Stimulated activated CD4-positive, alpha-beta T cell treated with anti-CD3 and anti-CD28 coated beads, Interleukin-15, amount 100 ng/mL, for 1 hour (primary cell): ENCODE measurements at regions not wholly inside any gene's neighbourhood (a gene's known extent, or its start where the extent isn't known, plus 50 kb on each side); places are given as distances from the start of the nearest gene placed in this dataset.

Source experiments
- DNase-seq, 2 donors: peaks; one replicate each; pipeline ENCODE4 v3.0.0-alpha.2; 2020; ENCODE audit warnings: low read depth in 1 of 2, low spot score in 1 of 2

GRCh38 chr5:117457656-117458055 lies 883.0 kb upstream of the SEMA6A start:
- DNase-seq, result no peak

DNA sequence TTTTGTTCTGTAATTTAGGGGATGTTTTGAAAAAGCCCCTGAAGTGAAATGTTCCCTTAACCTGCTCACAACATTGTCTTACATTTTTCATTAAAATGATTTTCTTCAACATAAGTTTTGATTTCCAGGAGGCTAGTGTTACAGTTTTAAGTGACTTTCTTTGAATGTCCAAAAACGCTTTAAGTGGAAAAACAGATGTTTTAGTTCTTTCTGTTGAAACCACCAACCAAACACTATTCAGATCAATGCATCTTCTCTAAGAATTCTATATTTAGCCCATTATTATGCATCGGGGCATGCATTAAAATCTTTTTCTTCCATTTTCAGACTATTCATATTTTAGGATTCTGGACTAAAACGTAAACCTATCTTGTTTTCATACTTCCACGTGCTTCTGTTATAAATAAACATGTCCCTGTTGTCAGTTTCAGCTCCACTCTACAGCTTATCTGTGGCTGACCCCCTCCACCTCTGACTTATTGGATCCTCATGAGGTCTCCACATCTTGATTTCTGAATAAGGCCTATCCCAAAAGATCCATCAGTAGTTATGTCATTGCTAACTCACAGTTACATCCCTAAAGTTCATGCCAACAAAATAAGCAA lies 882.3 kb upstream of the SEMA6A start:
- no peak for DNase-seq

GRCh38 chr5:117455236-117456233 lies 880.9 kb upstream of the SEMA6A start:
- DNase-seq, result no peak

- peak; percentile 2 to 8 for DNase-seq
Measured at GRCh38 chr5:117454716-117455212, 880.1 kb upstream of the SEMA6A start.

DNA sequence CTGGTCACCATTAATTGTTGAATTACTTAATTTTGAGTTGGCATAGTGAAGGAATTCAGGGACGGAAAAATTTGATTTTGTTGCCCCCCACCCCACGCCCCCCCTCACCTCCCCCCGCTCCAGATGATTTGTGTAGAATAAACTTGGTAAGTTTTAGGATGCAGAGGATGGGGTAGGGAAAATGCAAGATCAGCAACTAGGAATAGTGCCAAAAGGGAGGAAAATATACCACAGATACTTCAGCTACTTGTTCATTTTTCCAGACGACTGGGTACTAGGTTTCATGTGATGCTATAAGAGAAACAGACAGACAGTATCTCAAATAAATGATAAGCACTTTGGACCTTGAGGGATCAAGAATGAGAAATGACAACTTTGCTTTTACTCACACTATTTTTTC lies 862.2 kb upstream of the SEMA6A start:
- DNase-seq, result no peak

GRCh38 chr5:117435203-117435602 lies 860.6 kb upstream of the SEMA6A start:
- DNase-seq, result no peak

DNA sequence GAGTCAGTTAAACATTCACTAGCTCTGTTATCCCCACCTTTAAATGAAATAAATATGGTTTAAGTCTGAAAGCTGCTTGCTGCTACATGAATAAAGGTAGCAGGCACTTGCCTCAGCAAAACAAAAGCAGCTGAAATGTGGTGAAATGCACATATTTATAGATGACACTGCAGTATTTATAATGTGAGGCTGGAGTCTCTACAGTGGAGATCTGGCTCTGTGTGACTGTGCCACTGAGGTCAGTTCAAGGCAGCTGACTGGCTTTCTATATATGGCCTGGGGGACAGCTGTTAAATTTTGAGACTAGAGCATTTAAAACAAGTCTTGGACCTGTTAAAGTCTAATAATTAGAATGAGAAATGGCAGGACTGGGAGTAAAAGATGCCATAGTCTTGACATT lies 859.6 kb upstream of the SEMA6A start:
- no peak for DNase-seq

DNA sequence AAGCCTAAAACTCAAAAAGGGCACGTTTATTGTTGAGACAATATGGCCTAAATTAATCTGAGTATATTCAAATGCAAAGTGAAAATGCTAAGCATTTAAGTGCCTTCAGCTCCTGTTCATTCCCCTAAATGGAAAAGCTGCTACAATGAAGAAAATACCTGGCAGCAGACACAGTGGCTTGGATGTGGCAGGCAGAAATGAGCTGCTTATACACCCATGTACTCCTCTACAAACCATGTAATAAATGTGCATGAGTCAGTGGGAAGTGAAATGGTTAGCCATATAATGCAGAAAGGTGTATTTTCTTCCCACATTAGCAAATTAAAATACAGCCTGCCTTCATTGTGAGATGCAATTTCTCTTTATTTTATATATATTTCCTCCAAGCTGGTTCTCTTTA lies 859.2 kb upstream of the SEMA6A start:
- no peak for DNase-seq

- no peak for DNase-seq
Measured at GRCh38 chr5:117431091-117431490, 856.5 kb upstream of the SEMA6A start.

- no peak for DNase-seq
Measured at GRCh38 chr5:117425163-117425562, 850.5 kb upstream of the SEMA6A start.

DNA sequence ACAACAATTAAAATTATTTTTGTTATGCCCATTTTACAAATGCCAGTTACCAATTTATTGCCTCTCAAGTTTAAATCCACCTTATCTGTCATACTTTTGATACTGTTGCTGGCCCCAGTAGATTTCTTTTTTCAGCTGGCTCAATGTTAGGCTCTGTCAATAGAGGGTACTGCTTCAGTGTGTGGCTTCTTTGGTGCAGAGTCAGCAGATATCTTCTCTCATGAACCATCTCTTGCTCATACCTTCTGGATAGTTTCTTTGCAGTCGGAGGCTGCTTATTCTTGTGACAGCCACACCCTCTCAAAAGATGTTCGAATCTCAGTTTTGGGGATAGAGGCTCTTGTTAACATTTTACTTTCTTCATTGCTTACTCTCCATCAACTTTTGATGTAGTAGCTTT lies 849.9 kb upstream of the SEMA6A start:
- no peak for DNase-seq

DNA sequence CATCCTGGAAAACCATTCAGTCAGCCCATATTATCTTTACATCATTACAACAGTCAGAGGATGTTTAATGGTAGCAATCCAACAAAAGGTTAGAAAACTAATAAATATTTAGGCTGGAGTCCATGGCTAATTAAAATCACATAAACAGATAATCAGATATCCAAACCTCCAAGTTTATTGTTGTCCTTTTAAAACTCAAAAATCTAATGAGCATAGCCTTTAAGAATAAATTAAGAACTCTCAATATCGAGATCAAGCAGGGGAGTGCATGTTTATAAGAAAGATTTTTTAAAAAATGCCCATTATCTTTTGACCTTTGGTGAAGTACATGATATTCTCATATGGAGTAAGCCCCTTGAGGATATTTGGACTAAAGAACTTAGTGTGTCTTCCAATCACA lies 842.9 kb upstream of the SEMA6A start:
- DNase-seq, result no peak

DNA sequence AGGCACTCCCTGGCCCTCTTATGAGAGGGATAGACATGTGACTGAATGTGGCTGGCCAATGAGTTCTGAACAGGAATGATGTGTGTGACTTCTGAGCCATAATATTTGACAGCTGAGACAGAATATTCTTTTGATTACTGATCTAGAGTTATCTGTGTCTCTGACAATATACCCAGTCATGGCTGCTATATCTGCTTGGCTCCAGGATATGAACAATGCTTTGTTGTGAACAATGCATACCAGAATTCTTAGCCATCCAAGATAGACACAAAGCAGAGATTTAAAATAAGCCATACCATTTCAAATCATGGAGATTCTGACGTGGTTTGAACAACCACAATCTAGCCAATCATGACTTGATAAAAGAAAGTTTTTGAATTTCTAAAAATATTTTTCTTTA lies 840.3 kb upstream of the SEMA6A start:
- no peak for DNase-seq

- DNase-seq, result no peak
Measured at GRCh38 chr5:117411701-117412100, 837.1 kb upstream of the SEMA6A start.

GRCh38 chr5:117405197-117405596 lies 830.6 kb upstream of the SEMA6A start:
- no peak for DNase-seq

DNA sequence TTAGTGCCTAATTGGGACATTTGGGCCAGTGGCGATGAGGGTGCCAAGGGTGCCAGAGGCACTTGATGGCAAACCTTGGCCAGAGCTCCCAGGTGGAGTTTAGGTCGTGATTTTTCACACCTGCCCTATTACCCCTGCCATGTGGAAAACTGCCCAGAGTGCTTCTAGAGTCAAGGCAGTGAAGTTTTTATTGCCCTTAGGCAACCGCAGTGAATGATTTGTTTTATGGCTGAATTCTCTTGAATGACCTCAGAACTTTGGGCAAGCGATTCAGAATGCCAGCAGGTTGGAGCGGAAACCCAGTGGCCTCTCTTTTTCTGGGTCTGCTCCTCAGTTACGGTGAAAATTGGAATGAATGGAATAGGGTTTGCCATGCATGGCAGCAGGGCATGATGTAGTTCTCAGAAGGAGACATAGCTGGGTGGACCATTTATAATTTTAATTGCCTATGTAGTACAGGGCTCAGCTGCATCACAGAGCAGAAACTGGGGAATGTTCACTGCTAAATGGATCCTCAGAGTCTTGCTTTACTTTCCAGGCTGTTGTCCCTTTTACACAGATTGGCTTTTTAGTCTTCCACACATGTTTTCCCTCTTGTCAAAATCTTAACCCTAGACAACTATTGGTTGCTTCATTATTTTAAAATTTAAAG lies 820.0 kb upstream of the SEMA6A start:
- DNase-seq, result no peak

GRCh38 chr5:117393125-117393524 lies 818.5 kb upstream of the SEMA6A start:
- DNase-seq, result no peak

DNA sequence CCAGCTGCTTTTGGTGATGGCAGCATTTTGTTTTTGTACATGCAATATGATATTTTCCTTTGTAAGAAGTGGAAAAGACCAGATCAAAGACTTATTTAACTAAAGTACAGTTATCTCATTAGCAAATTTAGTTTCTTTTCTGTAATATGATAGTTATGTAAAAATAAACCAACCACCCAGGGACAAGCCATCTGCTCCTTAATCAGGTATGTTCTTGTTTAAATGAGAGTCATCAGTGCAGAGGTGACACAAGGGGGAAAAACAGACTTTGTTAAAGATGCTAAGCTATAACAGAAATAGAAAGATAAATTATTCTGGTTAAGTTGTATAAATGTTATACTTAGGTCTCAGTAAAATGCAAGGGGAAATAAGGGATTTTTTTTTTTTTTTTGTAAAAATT lies 805.7 kb upstream of the SEMA6A start:
- no peak for DNase-seq

- no peak for DNase-seq
Measured at GRCh38 chr5:117379521-117379920, 804.9 kb upstream of the SEMA6A start.

DNA sequence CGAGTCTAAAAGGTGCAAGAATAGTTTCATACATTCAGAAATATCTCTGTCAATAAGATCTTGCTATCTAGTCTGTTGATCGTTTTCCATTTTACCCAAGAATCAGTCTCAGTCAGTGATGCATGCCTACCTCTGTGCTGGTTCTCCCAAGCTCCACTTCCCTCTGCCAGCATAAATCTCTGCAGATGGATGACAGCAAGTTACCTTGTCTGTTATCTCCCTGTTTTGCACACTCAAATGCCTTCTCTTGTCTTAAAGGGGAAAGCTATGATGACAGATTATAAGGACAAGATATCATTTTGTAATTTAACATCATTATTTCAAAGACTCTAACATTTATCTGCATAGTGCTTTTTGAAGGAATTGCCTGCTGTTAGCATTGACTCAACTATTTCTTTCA lies 802.1 kb upstream of the SEMA6A start:
- no peak for DNase-seq

DNA sequence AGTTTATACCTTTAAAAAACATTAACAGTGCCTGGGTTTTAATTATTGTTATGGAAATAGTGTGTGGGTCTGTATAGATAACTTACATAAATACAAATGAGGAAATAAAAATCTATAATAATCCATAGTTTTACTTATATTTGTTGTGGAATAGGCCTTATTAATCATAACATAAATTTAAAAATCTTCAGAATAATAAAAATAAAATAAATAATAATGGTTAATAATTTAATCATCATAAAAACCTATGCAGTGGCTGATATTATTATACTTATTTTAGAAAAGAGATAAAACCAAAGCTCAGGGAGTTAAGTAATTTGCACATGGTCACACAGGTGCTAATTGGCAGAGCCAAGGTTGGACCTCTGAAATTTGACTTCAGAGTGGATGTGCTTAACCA lies 785.3 kb upstream of the SEMA6A start:
- no peak for DNase-seq

DNA sequence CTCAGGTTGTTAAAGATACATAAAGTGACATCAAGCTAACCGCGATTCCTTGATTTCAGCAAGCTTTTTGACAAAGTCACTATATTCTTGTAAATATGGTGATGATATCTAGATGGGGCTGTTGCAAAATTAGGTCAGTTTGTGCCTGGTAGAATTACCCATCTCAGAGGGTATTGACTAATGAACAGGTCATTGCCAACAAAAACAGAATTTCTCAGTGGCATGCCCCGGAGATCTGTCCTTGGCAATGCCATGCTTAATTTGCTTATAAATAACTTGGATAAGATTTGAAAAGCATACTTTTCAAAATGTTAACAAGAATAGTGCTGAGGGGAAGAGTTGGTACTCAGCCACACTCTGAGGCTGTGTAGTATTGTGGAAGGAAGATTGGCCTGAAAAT lies 783.3 kb upstream of the SEMA6A start:
- DNase-seq, result no peak
